Activated CD4-positive, alpha-beta memory T cell treated with anti-CD3 and anti-CD28 coated beads for 36 hours (primary cell): ENCODE measurements at regions not wholly inside any gene's neighbourhood (a gene's known extent, or its start where the extent isn't known, plus 50 kb on each side); places are given as distances from the start of the nearest gene placed in this dataset.
"Not testable (repeated sequence)": the region's sequence is repeated elsewhere in the genome, so short reads cannot be mapped to it uniquely, and the experiment has no call there.

Source experiments
- CTCF ChIA-PET: fragments of 350-600 bp; sonication (Branson Sonifier 250); formaldehyde crosslinking; loops from one replicate; lab custom pipeline; 2021; ENCODE audit warnings: antibody characterized with exemption, inconsistent platforms; lab: Charles Lee
- POLR2A ChIA-PET: fragments of 350-600 bp; sonication (Branson Sonifier 250); formaldehyde crosslinking; loops from one replicate; lab custom pipeline; 2021; ENCODE audit warnings: antibody characterized with exemption; lab: Charles Lee
- DNase-seq: peaks from one replicate; pipeline ENCODE4 v3.0.0-alpha.2; 2020
- H3K27ac Mint-ChIP-seq: one replicate; pipeline ENCODE4 v1.8.0; 2021; ENCODE audit warnings: mixed read lengths
- H3K27me3 Mint-ChIP-seq: one replicate; pipeline ENCODE4 v1.8.0; 2021; ENCODE audit warnings: mixed read lengths
- H3K36me3 Mint-ChIP-seq: one replicate; pipeline ENCODE4 v1.8.0; 2021; ENCODE audit warnings: mixed read lengths
- H3K4me1 Mint-ChIP-seq: one replicate; pipeline ENCODE4 v1.8.0; 2021; ENCODE audit warnings: low read depth, mixed read lengths
- H3K4me3 Mint-ChIP-seq: one replicate; pipeline ENCODE4 v1.8.0; 2021; ENCODE audit warnings: mild to moderate bottlenecking, mixed read lengths
- H3K9me3 Mint-ChIP-seq: one replicate; pipeline ENCODE4 v1.8.0; 2021; ENCODE audit warnings: mixed read lengths
- intact Hi-C: fragments of 100-400 bp; cut with micrococcal nuclease; formaldehyde crosslinking; loops from one replicate; pipeline ENCODE4 v1.15.1; 2023

- peaks cover 5% of the 10 kb centered on the region for H3K4me1 Mint-ChIP-seq
- CTCF ChIA-PET, result interaction anchor here (1.2 kb wide), 1 partner anchor 86 kb away, joined by 3 read pairs; no protein-coding TSS in a partner anchor
Measured at GRCh38 chr22:23453277-23453676, 126.8 kb downstream of the IGLL1 start.

DNA sequence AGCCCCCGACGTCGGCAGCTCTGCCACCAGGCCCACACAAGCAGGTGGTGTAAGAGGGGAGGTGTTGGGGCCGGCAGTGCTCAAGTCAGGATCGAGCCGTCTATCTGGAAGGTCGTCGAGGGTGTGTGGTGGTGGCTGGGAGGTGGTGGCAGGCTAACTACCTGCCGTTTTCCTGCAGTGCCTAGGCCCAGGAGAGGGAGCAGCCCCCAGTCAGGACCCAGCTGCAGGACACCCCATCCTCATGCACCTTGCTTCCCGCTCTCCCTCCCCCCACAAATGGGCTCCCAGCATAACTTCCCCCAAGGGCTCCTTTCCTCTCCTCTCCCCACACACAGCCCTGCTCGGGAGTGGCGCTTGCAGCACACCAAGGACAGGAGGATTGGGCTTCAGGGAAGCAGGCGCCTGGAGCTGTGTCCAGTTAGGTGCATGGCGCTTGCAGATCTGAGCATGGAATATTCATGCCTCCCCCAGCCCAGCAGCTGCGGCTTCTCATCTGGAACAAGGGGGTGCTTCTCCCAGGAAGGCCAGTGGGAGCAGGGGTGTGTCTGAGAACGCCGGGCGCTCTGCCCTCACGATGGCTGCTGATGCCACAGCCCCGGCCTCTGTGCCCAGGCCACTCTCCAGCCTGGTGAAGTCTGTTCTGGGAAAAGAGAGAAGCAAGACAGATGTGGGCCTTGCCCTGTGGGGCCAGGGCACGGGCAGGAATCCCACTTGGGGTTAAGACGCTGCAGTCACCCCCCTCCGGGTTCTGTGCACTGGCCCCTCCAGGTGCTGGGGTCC is 127.7 kb downstream of the IGLL1 start:
- Mint-ChIP-seq H3K27me3 (peaks cover 18% of the 10 kb centered on the region), H3K27ac (no peak overlapping the region), H3K9me3 (no peaks in the 10 kb centered on the region), H3K4me1 (peaks cover 5% of the 10 kb centered on the region), H3K36me3 (no peaks in the 10 kb centered on the region), H3K4me3 (no peak overlapping the region)
- ChIA-PET CTCF (interaction anchor here (1.2 kb wide), 1 partner anchor 87 kb away, joined by 3 read pairs; no protein-coding TSS in a partner anchor), POLR2A (no interaction called here)
- no peak for DNase-seq
- intact Hi-C loops, result no loop called here

More at GRCh38 chr22:23453277-23453676, 126.8 kb downstream of the IGLL1 start:
- H3K27ac Mint-ChIP-seq, result no peak overlapping the region
- no peak overlapping the region for H3K4me3 Mint-ChIP-seq
- DNase-seq, result no peak
- no peaks in the 10 kb centered on the region for H3K36me3 Mint-ChIP-seq
- POLR2A ChIA-PET, result no interaction called here
- H3K27me3 Mint-ChIP-seq, result peaks cover 21% of the 10 kb centered on the region
- intact Hi-C loops, result no loop called here
- H3K9me3 Mint-ChIP-seq, result no peaks in the 10 kb centered on the region

- H3K9me3 Mint-ChIP-seq, H3K4me3 Mint-ChIP-seq, POLR2A ChIA-PET, H3K27ac Mint-ChIP-seq, intact Hi-C loops, DNase-seq, H3K36me3 Mint-ChIP-seq, H3K4me1 Mint-ChIP-seq: not testable (repeated sequence)
- CTCF ChIA-PET, result interaction anchor here (1.2 kb wide), 1 partner anchor 87 kb away, joined by 3 read pairs; no protein-coding TSS in a partner anchor
- H3K27me3 Mint-ChIP-seq, result peaks cover 13% of the 10 kb centered on the region
Measured at GRCh38 chr22:23451452-23452230, 128.4 kb downstream of the IGLL1 start.

DNA sequence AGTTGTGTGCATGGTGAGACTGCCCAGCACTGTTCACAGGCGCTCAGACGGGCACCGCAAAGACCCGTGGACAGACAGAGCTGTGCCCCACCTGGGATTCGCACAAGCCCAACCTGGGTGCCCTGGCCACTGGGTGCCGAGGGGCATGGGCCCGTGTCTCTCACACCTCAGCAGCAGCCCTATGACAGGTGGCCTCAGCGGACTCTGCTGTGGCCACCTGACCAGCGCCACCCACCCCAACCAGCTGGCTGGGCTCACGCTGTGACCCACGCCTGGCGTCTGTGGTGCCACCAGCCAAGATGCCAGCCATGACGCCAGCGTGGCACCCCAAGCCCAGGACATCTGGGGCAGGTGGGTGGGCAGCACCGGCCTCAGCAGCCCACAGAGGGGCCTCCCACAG is 129.3 kb downstream of the IGLL1 start:
- H3K27ac Mint-ChIP-seq, POLR2A ChIA-PET, H3K27me3 Mint-ChIP-seq, H3K4me1 Mint-ChIP-seq, H3K36me3 Mint-ChIP-seq, intact Hi-C loops, H3K4me3 Mint-ChIP-seq, CTCF ChIA-PET, DNase-seq: not testable (repeated sequence)
- H3K9me3 Mint-ChIP-seq, result peaks cover 12% of the 10 kb centered on the region

DNA sequence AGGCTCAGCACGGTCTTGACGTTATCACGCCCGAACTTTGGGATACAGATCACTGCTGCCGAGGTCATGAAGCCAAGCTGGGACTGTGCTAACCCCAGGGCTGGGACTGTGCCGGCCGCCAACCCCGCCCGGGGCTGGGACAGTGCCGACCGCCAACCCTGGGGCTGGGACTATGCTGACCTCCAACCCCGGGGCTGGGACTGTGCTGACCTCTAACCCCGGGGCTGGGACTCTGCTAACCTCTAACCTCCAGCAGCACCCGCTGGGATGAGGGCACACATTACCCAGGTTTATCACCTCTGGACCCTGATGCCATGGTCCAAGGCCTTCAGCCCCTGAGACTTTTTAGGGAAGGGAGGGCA is 129.7 kb downstream of the IGLL1 start:
- Mint-ChIP-seq H3K4me1 (no peaks in the 10 kb centered on the region), H3K27ac (no peak overlapping the region), H3K4me3 (no peak overlapping the region), H3K9me3 (peaks cover 12% of the 10 kb centered on the region), H3K36me3 (peaks cover 3% of the 10 kb centered on the region), H3K27me3 (peaks cover 7% of the 10 kb centered on the region)
- POLR2A ChIA-PET, result no interaction called here
- intact Hi-C loops, result no loop called here
- DNase-seq, result no peak
- CTCF ChIA-PET, result no interaction called here

DNA sequence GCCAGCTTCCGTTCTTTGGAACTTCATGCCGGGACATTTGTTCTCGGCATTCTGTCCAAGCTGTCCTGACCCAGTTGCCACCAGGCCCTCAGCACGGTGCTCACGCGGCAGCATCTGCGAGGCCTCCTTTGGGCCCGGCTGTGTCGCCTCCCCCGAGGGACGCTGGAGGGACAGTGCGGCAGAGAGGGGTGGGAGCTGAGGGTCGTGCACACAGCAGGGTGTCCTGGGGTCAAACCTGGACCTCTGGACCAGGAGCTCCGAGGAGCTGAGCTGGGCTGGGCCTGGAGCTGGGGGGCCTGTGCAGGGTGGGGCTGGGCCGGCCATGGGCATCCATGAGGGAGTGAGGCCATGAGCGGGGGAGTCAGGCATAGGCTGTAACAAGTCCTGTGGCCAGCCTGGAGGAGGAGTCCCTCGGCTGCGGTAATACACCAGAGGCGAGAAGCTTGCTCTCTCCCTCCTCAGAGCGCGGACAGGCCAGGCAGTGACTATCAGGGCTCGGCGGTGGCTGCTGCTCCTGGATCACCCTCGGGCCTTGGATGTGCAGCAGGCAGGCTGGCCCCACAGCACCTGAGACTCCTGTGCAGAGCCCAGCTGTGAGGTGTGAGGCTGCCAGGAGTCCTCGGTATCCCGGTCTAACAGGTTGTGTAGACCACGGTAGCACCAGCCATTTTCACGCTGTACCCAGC is 130.2 kb downstream of the IGLL1 start:
- intact Hi-C loops, H3K4me1 Mint-ChIP-seq, DNase-seq, H3K36me3 Mint-ChIP-seq, CTCF ChIA-PET, POLR2A ChIA-PET, H3K4me3 Mint-ChIP-seq, H3K27ac Mint-ChIP-seq, H3K27me3 Mint-ChIP-seq: not testable (repeated sequence)
- H3K9me3 Mint-ChIP-seq, result peaks cover 12% of the 10 kb centered on the region

GRCh38 chr22:23448499-23449288 is 131.4 kb downstream of the IGLL1 start:
- CTCF ChIA-PET, H3K27me3 Mint-ChIP-seq, H3K27ac Mint-ChIP-seq: not testable (repeated sequence)

DNA sequence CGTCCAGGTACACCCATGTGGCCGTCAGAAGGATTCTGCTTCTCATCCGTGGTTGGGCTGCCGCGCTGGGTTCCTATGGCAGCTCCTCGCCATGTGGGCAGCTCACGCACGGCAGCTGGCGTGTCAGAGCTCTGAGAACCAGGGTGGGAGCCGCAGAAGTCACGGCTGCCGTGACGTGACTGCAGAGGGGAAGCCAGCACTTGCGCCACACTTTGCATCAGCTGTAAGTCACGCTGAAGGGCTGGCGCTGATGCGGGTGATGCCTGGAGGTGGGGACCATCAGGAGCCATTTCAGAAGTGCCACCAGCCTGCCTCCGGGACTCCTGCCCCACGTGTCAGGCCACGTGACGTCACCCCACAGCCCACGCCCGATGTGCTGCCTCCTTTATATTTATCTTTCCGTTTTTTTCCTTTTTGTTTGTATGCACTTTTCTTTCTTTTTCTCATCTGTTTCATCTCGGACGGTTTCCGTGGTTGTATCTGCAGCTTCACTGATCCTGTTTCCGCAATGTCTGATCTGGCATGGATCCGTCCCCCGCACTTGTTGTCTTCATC is 133.2 kb downstream of the IGLL1 start:
- H3K4me3 Mint-ChIP-seq, result no peak overlapping the region
- no peak for DNase-seq
- H3K27me3 Mint-ChIP-seq, result peaks cover 3% of the 10 kb centered on the region
- peaks cover 3% of the 10 kb centered on the region for H3K36me3 Mint-ChIP-seq
- H3K9me3 Mint-ChIP-seq, result peaks cover 14% of the 10 kb centered on the region
- intact Hi-C loops, result no loop called here
- CTCF ChIA-PET, result no interaction called here
- POLR2A ChIA-PET, result no interaction called here
- no peaks in the 10 kb centered on the region for H3K4me1 Mint-ChIP-seq
- no peak overlapping the region for H3K27ac Mint-ChIP-seq

More at GRCh38 chr22:23448499-23449288, 131.4 kb downstream of the IGLL1 start:
- POLR2A ChIA-PET, DNase-seq, H3K4me1 Mint-ChIP-seq, H3K36me3 Mint-ChIP-seq, H3K4me3 Mint-ChIP-seq, intact Hi-C loops: not testable (repeated sequence)
- peaks cover 12% of the 10 kb centered on the region for H3K9me3 Mint-ChIP-seq

GRCh38 chr22:23446194-23446593 is 133.9 kb downstream of the IGLL1 start:
- H3K27ac Mint-ChIP-seq, H3K4me1 Mint-ChIP-seq, H3K36me3 Mint-ChIP-seq, H3K27me3 Mint-ChIP-seq, H3K4me3 Mint-ChIP-seq, POLR2A ChIA-PET, intact Hi-C loops, CTCF ChIA-PET, DNase-seq: not testable (repeated sequence)
- peaks cover 17% of the 10 kb centered on the region for H3K9me3 Mint-ChIP-seq

- H3K9me3 Mint-ChIP-seq, result peaks cover 21% of the 10 kb centered on the region
- H3K27ac Mint-ChIP-seq, H3K4me3 Mint-ChIP-seq, H3K4me1 Mint-ChIP-seq, H3K36me3 Mint-ChIP-seq, H3K27me3 Mint-ChIP-seq, intact Hi-C loops, POLR2A ChIA-PET, DNase-seq, CTCF ChIA-PET: not testable (repeated sequence)
Measured at GRCh38 chr22:23443905-23444304, 136.2 kb downstream of the IGLL1 start.

- H3K27me3 Mint-ChIP-seq, result peaks cover 17% of the 10 kb centered on the region
- CTCF ChIA-PET, DNase-seq, H3K9me3 Mint-ChIP-seq, POLR2A ChIA-PET, H3K27ac Mint-ChIP-seq, intact Hi-C loops, H3K4me1 Mint-ChIP-seq, H3K36me3 Mint-ChIP-seq, H3K4me3 Mint-ChIP-seq: not testable (repeated sequence)
Measured at GRCh38 chr22:23439581-23439980, 140.5 kb downstream of the IGLL1 start.
